ENCODE measurements at regions not wholly inside any gene's neighbourhood (a gene's known extent, or its start where the extent isn't known, plus 50 kb on each side); places are given as distances from the start of the nearest gene placed in this dataset.

DNA sequence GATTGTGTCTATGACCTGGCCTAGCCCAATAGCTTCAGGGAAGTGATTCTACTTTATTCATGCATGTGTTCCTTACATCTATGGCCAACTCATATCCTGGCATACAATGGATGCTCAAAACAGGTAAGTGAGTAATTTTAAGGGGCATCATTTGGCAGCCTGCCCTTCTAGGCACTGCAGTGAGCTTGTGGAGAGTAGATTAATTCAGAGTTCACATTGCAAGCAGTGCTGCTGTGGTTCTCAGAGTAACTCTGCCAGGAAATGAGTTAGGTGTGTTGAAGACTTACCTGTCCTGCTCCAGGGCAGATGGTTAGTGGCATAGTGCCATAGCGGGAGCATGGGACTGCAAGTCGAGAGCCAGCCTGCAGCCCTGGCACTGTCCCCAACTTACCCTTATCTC lies 158.0 kb downstream of the SCP2D1 start:
- DNase-seq, result no peak

DNA sequence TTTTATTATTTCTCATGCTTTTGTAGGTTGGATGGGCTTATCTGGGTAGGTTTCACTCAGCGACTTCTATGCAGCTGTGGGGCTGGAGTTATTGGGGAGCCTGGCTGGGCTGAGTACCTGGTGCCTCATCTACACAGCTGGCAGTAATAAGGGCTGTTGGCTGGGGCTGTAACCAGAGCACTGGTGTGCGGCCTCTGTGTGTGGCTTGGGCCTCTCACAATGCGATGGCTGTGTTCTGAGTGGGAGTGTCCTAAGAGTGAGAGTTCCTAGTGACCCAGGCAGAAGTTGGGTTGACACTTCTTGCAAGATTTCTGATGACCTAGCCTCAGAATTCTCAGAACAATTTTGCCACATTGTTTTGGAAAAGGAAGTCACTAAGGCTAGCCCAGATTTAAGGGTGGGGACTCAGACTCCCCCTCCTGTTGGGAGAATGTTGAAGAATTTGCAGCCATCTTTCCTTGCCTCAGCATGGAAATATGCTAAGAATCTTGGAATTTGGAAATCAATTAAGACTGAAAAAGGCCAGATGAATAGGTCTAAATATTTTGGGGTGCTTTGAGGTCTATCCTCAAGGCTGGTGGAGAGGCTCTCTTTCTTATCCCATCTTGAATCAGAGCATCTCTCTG lies 158.8 kb downstream of the SCP2D1 start:
- no peak for DNase-seq

GRCh38 chr20:18973529-18974173 lies 160.1 kb downstream of the SCP2D1 start:
- DNase-seq, result no peak

DNA sequence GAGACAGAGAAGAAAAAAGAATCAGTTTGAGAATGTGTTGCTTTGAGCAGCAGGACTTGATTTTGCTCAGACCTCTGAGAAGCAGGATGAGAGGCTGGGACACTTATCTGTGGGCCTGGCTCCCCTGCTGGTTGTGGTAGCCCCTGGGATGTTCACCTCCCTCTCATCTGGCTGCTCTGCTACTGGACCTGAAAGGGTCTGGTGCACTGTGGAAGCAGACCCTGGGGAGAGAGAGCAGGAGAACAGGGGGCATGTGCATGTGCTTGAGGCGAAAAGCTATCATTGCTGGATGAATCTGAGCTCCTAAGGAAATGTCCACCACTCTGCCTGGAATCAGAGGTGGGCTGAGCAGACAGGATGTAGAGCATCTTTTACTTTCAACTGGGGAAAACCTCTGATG lies 161.1 kb downstream of the SCP2D1 start:
- no peak for DNase-seq

- no peak for DNase-seq
Observed at GRCh38 chr20:18977441-18977840, 163.9 kb downstream of the SCP2D1 start.

DNA sequence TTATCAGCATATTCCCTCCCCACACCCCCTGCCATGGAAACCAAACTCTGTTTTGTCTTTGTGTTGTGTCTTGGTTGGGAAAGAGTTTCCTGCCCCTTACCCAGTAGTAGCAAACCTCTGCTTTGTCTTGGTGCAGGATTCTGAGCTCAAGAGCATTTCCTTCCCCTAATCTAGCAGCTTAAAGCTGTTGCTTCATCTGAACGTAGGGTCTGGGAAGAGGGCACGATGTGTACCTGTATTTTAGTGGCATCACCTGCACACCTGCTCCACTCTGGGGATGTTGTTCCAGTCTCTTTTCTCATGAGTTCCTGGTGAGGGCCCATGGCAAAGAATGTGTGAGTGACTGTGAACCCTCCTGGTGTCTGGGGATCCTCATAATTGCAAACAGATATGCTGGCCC lies 164.7 kb downstream of the SCP2D1 start:
- DNase-seq, result no peak

GRCh38 chr20:18979132-18979531 lies 165.5 kb downstream of the SCP2D1 start:
- no peak for DNase-seq

DNA sequence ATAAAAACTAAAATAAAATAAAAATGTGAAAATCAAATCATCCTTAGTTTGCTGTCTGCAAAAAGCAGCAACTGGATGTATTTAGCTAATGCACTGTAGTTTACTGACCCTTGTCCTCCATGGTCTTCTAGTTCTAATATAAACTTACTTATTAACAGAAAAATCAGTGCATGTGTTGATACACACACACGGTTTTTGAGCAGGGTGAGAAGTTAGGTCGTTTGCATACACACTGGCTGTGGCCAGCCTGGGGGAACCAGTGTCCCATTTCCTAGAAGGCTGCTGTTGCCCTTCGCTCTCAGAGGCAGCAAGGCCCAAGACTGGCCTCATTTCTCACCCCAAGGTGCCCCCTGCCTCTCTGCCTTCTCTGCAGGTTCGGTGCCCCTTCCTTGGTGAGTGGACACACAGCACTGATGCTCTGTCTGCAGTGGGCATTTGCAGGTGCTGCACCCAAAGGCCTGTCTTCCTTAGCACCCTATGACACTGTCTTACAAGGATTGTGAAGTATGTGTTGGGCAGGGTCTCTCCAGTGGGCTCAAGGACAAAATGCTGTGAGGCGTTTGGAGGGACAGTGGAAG lies 168.5 kb downstream of the SCP2D1 start:
- no peak for DNase-seq

GRCh38 chr20:18983796-18984195 lies 170.2 kb downstream of the SCP2D1 start:
- DNase-seq, result no peak

GRCh38 chr20:18984238-18985200 lies 170.9 kb downstream of the SCP2D1 start:
- no peak for DNase-seq

DNA sequence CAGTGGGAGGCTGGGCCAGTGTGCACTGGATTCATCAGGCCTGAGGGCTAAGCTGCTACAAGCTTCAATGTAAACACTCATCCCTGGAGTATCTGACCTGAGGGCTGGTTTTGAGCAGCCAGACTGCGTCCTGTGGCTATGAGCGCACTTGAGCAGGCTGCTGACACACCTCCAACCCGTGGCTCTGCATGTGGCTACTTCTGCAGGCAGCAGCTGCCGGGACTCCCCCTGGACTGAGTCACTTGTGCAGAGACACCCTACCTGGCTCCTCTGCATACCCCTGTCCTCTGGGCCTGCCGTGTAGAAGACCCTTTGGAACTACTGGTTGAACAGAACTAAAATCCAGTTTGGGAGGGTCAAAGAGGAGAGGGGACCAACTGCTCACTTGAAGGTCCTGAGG lies 172.0 kb downstream of the SCP2D1 start:
- no peak for DNase-seq

DNA sequence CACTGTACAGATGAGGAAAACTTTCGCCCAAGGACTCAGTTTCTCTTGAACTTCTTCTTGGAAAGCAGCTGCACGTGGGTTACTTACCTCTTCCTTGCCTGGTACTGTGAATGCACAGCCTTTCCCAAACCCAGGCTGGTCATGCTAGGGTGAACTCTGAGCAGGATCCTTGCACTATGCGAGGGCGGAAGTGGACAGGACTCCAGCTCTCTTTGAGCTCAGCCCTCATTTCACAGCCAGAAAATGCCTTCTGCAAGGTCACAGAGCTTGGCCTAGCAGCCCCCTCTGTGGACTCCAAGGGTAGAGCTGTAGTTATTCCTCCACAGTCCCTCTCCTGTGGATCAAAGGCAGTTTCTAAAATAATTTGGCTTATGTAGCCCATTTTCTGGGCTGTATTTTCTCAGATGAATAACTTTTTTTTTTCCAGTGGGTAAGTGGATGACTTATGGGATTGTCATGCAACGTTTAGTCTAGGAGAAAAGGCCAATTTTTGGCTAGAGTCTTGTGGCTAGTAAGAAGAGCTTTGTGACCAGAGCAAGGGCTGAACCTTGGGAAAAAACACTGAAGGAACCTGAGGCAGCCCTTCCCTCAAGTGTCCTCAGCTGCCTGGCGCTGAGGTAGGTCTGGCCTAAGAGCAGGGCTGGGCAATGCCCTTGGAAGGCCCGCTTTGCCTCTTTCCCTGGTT lies 172.7 kb downstream of the SCP2D1 start:
- DNase-seq, result no peak

DNA sequence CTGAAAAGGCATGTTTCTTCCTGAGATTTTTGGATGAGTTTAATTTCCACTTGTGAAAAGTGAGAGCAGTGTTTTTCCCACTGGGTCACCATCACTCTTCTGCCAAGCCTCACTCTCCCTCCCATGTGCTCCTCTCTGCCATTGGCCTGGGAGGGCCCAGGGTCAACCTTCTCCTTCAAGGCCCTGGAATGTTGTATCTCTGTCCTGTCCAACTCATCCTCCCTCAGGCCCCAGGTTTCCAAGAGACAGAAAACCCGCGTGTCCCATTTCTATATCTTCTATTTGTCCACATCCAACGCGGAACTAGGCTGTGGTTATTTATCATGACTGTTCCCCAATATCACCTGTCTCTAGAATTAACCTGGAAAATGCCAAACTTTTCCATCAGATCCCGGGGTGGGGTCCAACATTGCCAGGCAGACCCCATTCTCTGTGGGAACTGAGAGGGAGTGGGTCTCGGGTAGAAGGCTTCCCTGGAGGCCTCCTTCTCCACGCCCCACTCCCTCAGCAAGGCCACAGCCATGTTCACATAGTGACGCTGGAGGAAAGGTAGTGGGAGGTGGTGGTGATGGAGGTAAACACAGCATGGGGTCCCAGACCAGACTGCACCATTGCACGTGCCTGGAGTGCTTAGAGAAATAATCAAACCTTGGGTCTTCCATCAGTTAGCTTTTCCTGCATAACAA lies 173.5 kb downstream of the SCP2D1 start:
- DNase-seq, result no peak

DNA sequence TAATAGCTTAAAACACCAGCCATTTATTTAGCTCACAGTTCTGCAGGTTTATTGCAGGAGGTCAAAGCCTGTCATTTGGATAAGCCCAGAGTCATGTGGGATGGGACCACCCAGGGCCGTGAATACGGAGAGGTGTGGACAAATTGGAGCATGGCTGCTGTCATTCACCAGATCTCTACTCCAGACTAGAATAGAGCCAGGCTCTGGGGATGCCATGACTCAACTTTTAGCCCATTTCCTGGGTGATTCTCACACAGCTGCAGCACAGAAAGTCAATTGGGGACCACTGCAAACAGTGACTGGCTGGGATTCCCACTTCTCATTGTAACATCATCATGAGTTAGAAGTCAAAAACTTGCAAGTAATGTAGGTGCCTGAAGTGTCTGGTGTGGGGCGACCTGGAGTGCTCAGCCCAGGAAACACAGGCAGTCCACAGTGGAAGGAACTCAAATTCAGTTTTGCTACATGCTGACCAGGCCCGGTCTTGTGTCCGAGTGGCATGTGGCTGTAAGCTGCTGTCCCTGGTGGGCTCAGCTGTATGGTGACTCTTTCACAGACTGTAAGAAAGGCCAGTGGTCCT lies 174.3 kb downstream of the SCP2D1 start:
- DNase-seq, result no peak

- DNase-seq, result no peak
Observed at GRCh38 chr20:18988701-18989100, 175.1 kb downstream of the SCP2D1 start.

DNA sequence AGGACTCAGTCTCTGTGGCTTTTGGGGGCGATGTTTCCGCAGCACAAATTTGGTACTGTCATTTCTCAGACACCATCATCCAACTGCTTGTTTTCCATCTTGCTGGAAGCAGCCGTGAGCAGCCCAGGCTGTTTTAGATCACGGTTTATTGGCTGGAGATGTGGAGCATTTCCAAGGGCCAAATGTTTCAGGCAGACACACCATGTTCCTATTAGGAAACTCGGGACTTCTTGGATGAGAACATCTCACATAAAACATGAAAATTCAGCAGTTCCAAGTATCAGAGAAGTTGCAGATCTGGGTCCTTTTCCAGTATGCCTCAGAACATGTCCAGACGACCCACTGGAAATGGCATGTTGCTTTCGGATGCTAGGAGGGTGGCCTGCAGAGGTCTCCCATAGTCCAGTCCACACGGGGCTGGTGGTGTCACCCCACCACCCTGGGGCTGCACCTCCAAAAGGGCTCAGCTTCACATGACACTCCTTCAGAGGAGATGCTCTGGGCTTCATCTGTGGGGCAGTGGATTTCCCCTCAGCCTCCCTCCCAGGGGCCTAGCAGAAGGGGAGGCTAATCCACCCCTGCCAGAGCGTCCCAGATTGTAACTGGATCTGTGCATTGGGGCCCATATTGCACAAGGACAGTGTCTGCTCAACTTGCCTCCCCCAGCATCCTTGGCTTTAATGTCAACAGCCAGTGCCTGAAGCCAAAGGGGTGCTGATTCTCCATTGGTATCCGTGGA lies 176.3 kb downstream of the SCP2D1 start:
- no peak for DNase-seq

- no peak for DNase-seq
Observed at GRCh38 chr20:18991012-18991411, 177.4 kb downstream of the SCP2D1 start.

- DNase-seq, result no peak
Observed at GRCh38 chr20:18992418-18992817, 178.8 kb downstream of the SCP2D1 start.

DNA sequence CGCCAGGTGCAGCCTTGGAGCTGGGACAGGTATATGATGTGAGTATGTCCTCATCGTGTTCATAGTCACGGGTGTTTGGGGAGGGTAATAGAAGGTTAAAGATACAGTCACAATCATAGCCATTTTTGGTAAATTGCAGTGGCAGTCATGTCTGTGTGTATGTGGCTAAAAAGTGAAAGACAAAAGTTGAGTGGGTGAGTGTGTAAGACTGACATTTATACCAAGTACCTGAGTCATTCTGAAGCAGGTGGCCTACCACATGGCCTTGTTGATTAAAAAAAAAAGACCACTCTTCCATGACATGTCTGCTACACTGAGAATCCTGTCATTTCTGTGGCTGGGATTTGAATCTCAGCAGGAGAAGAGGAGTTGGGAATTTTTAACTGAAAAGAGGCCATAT lies 181.9 kb downstream of the SCP2D1 start:
- no peak for DNase-seq

- DNase-seq, result no peak
Observed at GRCh38 chr20:18999086-18999485, 185.5 kb downstream of the SCP2D1 start.

- DNase-seq, result no peak
Observed at GRCh38 chr20:19000078-19000477, 186.5 kb downstream of the SCP2D1 start.
